K562 (cell line): ENCODE measurements at regions not wholly inside any gene's neighbourhood (a gene's known extent, or its start where the extent isn't known, plus 50 kb on each side); places are given as distances from the start of the nearest gene placed in this dataset.

Experiments
- ARID2 ChIP-seq: fragments of 450-650 bp; IDR thresholded peaks from 2 replicates; pipeline ENCODE4 v1.6.1; 2017; ENCODE audit warnings: antibody characterized with exemption, mild to moderate bottlenecking
- BRF1 ChIP-seq: IDR thresholded peaks from 3 replicates; pipeline ENCODE4 v1.6.1; 2011; ENCODE audit warnings: borderline replicate concordance, mild to moderate bottlenecking; ENCODE audit not compliant: insufficient read length; ENCODE audit errors: extremely low read depth
- FOXJ2 ChIP-seq: fragments of 200-800 bp; sonication (Bioruptor generic); IDR thresholded peaks from 2 replicates; pipeline ENCODE4 v1.6.1; 2016; ENCODE audit warnings: missing genetic modification characterization, missing compliant biosample characterization
- FOXK2 ChIP-seq, 2 experiments: fragments of 450-650 bp; IDR thresholded peaks in 1 of 2; conservative IDR thresholded peaks in 1 of 2; 2 replicates each; pipeline ENCODE4 v1.6.1; 2016; ENCODE audit warnings: low read depth in 2 of 2, mild to moderate bottlenecking in 1 of 2
- FOXP4 ChIP-seq: sonication (generic); formaldehyde crosslinking; IDR thresholded peaks from 2 replicates; pipeline ENCODE4 v1.8.0; 2022; ENCODE audit warnings: mild to moderate bottlenecking, missing genetic modification reagents, borderline replicate concordance
- HMG20A ChIP-seq: fragments of 450-650 bp; formaldehyde crosslinking; conservative IDR thresholded peaks from 2 replicates; pipeline ENCODE4 v1.4.0; 2020; ENCODE audit warnings: mild to moderate bottlenecking, mixed read lengths
- HNRNPH1 ChIP-seq: fragments of 200-400 bp; formaldehyde crosslinking; optimal IDR thresholded peaks from 2 replicates; pipeline ENCODE3; 2017; ENCODE audit warnings: low read depth, mild to moderate bottlenecking, low read length, moderate library complexity
- LEF1 ChIP-seq: fragments of 450-650 bp; IDR thresholded peaks from 2 replicates; pipeline ENCODE4 v1.6.1; 2016; ENCODE audit warnings: mild to moderate bottlenecking
- MAFF ChIP-seq: IDR thresholded peaks from 2 replicates; pipeline ENCODE4 v1.6.1; 2012; ENCODE audit warnings: low read length, improper control_type of control experiment
- NFIC ChIP-seq: fragments of 450-650 bp; IDR thresholded peaks from 2 replicates; pipeline ENCODE4 v1.6.1; 2017; ENCODE audit warnings: mild to moderate bottlenecking, inconsistent platforms
- SMARCC2 ChIP-seq: fragments of 450-650 bp; IDR thresholded peaks from 2 replicates; pipeline ENCODE4 v1.6.1; 2017; ENCODE audit warnings: antibody characterized with exemption, moderate library complexity, mild to moderate bottlenecking, low read depth
- YBX1 ChIP-seq: fragments of 450-650 bp; IDR thresholded peaks from 2 replicates; pipeline ENCODE4 v1.7.1; 2016; ENCODE audit warnings: mild to moderate bottlenecking
- ZBTB26 ChIP-seq: fragments of 450-650 bp; formaldehyde crosslinking; IDR thresholded peaks from 2 replicates; pipeline ENCODE4 v1.4.0; 2022; ENCODE audit warnings: missing genetic modification characterization
- ZFPM2 ChIP-seq: fragments of 250-450 bp; sonication (Bioruptor Pico); IDR thresholded peaks from 2 replicates; pipeline ENCODE4 v1.5.1; 2022; ENCODE audit warnings: mild to moderate bottlenecking
- ZNF143 ChIP-seq: sonication (generic); formaldehyde crosslinking; IDR thresholded peaks from 2 replicates; pipeline ENCODE4 v1.9.0; 2022; ENCODE audit warnings: mild to moderate bottlenecking, missing genetic modification reagents
- ZNF354B ChIP-seq: fragments of 250-450 bp; sonication (Bioruptor Pico); IDR thresholded peaks from 2 replicates; pipeline ENCODE4 v1.4.0; 2020
- ZNF395 ChIP-seq: fragments of 200-800 bp; sonication (Bioruptor generic); IDR thresholded peaks from 2 replicates; pipeline ENCODE4 v1.6.1; 2017; ENCODE audit warnings: missing genetic modification characterization, missing compliant biosample characterization
- TF ChIP-seq, protein P1 (sequence below): fragments of 250-450 bp; sonication (Bioruptor Pico); IDR thresholded peaks from 2 replicates; pipeline ENCODE4 v1.5.0; 2021; ENCODE audit warnings: mild to moderate bottlenecking, borderline replicate concordance
- TF ChIP-seq, protein P2 (sequence below), 2 experiments: IDR thresholded peaks; 2 replicates each; pipeline ENCODE4 v1.6.1; 2011; ENCODE audit warnings: borderline replicate concordance in 1 of 2, control low read depth in 1 of 2, low read depth in 1 of 2, low read length in 1 of 2, mild to moderate bottlenecking in 1 of 2, mixed read lengths in 1 of 2, moderate library complexity in 1 of 2; ENCODE audit not compliant: insufficient read depth in 1 of 2, insufficient read length in 1 of 2, poor library complexity in 1 of 2, severe bottlenecking in 1 of 2; ENCODE audit errors: extremely low read depth in 1 of 2

DNA sequence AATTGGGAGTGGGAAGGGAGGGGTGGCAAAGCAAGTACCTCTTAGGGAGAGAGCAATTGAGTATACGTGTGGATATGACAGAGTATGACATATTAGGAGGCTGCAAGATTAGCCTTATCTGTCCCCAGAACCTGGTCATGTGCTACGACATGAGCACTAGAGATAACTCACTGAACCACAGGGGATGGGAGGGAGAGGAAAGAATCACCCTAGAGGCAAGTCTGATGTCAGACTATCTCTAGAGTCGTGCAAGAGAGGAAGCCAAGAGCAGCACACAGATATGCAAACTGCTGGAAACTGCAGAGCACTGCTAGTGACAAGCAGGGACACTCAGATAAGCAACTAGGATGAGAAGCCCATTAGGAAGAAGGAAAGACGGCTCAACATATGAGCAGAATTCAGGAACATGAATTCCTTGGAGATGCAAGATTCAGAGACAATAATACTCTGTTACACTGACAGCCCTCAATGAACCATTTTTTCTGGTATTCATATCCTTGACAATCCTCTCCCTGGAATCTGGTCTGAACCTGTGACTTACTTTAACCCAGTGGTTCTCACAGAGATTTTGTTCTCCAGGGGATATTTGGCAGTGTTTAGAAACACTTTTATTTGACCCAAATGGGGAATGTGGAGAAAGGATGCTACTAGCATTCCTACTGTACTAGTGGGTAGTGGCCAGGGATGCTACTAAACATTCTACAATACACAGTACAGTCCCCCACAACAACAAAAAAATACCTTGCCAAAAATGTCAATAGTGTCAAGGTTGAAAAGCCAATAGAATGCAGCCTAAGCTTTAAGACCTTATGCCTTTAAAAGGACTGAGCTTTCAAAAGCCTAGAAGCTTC, 84.0 kb upstream of the BMP2K start (continued):
- TF ChIP-seq, protein P1, sequence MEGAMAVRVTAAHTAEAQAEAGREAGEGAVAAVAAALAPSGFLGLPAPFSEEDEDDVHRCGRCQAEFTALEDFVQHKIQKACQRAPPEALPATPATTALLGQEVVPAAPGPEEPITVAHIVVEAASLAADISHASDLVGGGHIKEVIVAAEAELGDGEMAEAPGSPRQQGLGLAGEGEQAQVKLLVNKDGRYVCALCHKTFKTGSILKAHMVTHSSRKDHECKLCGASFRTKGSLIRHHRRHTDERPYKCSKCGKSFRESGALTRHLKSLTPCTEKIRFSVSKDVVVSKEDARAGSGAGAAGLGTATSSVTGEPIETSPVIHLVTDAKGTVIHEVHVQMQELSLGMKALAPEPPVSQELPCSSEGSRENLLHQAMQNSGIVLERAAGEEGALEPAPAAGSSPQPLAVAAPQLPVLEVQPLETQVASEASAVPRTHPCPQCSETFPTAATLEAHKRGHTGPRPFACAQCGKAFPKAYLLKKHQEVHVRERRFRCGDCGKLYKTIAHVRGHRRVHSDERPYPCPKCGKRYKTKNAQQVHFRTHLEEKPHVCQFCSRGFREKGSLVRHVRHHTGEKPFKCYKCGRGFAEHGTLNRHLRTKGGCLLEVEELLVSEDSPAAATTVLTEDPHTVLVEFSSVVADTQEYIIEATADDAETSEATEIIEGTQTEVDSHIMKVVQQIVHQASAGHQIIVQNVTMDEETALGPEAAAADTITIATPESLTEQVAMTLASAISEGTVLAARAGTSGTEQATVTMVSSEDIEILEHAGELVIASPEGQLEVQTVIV (CRISPR knock-in tag): no peak
- peak; percentile 96 for TF ChIP-seq ZBTB26
- no peak for TF ChIP-seq HNRNPH1
- TF ChIP-seq ZNF395 (CRISPR knock-in tag): peak; percentile 99
- TF ChIP-seq LEF1: peak; percentile 99
- 0 out of 2 replicates have a peak, but pooled peaks have one; percentile 80 for TF ChIP-seq FOXP4 (CRISPR knock-in tag)
- no peak for TF ChIP-seq ARID2
- TF ChIP-seq BRF1: no peak
- TF ChIP-seq, protein P2, sequence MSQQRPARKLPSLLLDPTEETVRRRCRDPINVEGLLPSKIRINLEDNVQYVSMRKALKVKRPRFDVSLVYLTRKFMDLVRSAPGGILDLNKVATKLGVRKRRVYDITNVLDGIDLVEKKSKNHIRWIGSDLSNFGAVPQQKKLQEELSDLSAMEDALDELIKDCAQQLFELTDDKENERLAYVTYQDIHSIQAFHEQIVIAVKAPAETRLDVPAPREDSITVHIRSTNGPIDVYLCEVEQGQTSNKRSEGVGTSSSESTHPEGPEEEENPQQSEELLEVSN (IDR thresholded peaks at IDR 0.05; ENCODE audit: borderline replicate concordance in 1 of 2, extremely low read depth in 1 of 2, insufficient read depth in 1 of 2, insufficient read length in 1 of 2, low read depth in 1 of 2, low read length in 1 of 2, poor library complexity in 1 of 2, severe bottlenecking in 1 of 2): no peak
- TF ChIP-seq NFIC: peak; percentile 99
- peak; percentile 50; the same call in 1 of the 2 replicates for TF ChIP-seq ZNF354B (CRISPR knock-in tag)
- no peak for TF ChIP-seq YBX1
- peak; percentile 76 to 83; a peak in 3 of 4 replicates for TF ChIP-seq FOXK2 (conservative IDR thresholded peaks at IDR 0.05 in 1 of 2, IDR thresholded peaks at IDR 0.05 in 1 of 2; ENCODE audit: low read depth in 2 of 2)
- peak; percentile 94 for TF ChIP-seq FOXJ2
- no peak for TF ChIP-seq ZFPM2 (CRISPR knock-in tag)
- no peak for TF ChIP-seq ZNF143 (CRISPR knock-in tag)
- TF ChIP-seq SMARCC2: peak; percentile 100
- peak; percentile 35; the same call in 1 of the 2 replicates for TF ChIP-seq HMG20A (CRISPR knock-in tag)
- TF ChIP-seq MAFF: peak; percentile 9; the same call in 1 of the 2 replicates
